ENCODE measurements at regions not wholly inside any gene's neighbourhood (a gene's known extent, or its start where the extent isn't known, plus 50 kb on each side); places are given as distances from the start of the nearest gene placed in this dataset.

DNA sequence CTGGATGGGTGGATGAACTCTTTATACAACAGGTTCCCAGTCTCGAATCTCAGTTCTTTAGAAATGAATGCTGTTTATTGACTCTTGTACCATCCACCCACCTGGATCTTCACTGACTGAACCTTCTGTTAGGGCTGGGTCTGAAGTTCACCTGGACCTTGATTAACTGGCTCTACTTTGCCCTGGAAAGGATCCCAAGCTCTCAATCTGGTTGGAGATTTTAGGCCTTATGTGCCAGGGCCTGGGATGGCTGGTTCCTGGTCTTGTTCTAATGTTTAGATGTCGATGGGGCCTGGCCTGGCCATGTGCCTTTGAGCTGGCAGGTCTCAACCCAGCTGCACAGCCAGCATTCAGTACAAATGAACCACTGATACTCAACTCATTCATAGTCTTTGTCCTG is 76.5 kb upstream of the MED13L start:
- DNase-seq (no peak), ATAC-seq (ENCODE audit: low read depth) (no peak)
- Mint-ChIP-seq H3K4me3 (no peak overlapping the region), H3K9me3 (ENCODE audit: insufficient read depth) (no peaks in the 10 kb centered on the region), H3K4me1 (peaks cover 10% of the 10 kb centered on the region), H3K27me3 (no peaks in the 10 kb centered on the region), H3K27ac (no peak overlapping the region)
- Histone ChIP-seq H3K36me3 (replicated peaks in 1 of 2; ENCODE audit: control extremely low read depth in 1 of 2, control insufficient read depth in 1 of 2, extremely low read depth in 1 of 2, insufficient read depth in 2 of 2, low read length in 1 of 2) (no peaks in the 10 kb centered on the region), H3K9ac (ENCODE audit: low read length) (no peak overlapping the region), H3K27me3 (replicated peaks in 1 of 4; ENCODE audit: control extremely low read depth in 1 of 4, control insufficient read depth in 3 of 4, insufficient read depth in 4 of 4, low read length in 3 of 4) (no peaks in the 10 kb centered on the region), H3K27ac (ENCODE audit: low read length in 2 of 2) (no peak overlapping the region), H3K4me2 (replicated peaks; ENCODE audit: low read depth, low read length, poor library complexity, severe bottlenecking) (no peak overlapping the region), H3K79me2 (ENCODE audit: control insufficient read depth, insufficient read depth, low read length) (no peaks in the 10 kb centered on the region), H3K9me3 (ENCODE audit: control extremely low read depth in 1 of 3, control insufficient read depth in 2 of 3, insufficient read depth in 1 of 3, low read length in 2 of 3) (peaks cover 0 to 1% (median 1%) of the 10 kb centered on the region in 3 donors), H3K4me1 (ENCODE audit: control insufficient read depth in 2 of 2, insufficient read depth in 2 of 2, low read length in 2 of 2) (peaks cover 5 to 6% of the 10 kb centered on the region in 2 donors), H2AFZ (ENCODE audit: insufficient read depth, low read depth, low read length, poor library complexity, severe bottlenecking) (no peak overlapping the region), H3K4me3 (ENCODE audit: control extremely low read depth in 1 of 5, extremely low read depth in 1 of 5, insufficient read depth in 1 of 5, low read depth in 2 of 5, low read length in 4 of 5) (no peak overlapping the region), H4K20me1 (ENCODE audit: control insufficient read depth, insufficient read depth, low read length, poor library complexity, severe bottlenecking) (no peaks in the 10 kb centered on the region)
- ChIA-PET POLR2A (no interaction called here), CTCF (no interaction called here)
- intact Hi-C loops (cut with micrococcal nuclease), result no loop called here
- TF ChIP-seq, protein P1, sequence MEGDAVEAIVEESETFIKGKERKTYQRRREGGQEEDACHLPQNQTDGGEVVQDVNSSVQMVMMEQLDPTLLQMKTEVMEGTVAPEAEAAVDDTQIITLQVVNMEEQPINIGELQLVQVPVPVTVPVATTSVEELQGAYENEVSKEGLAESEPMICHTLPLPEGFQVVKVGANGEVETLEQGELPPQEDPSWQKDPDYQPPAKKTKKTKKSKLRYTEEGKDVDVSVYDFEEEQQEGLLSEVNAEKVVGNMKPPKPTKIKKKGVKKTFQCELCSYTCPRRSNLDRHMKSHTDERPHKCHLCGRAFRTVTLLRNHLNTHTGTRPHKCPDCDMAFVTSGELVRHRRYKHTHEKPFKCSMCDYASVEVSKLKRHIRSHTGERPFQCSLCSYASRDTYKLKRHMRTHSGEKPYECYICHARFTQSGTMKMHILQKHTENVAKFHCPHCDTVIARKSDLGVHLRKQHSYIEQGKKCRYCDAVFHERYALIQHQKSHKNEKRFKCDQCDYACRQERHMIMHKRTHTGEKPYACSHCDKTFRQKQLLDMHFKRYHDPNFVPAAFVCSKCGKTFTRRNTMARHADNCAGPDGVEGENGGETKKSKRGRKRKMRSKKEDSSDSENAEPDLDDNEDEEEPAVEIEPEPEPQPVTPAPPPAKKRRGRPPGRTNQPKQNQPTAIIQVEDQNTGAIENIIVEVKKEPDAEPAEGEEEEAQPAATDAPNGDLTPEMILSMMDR (IDR thresholded peaks at IDR 0.05), result no peak
- TF ChIP-seq EZH2 (IDR thresholded peaks at IDR 0.05; ENCODE audit: borderline replicate concordance, insufficient read depth, low read depth, low read length, poor library complexity, severe bottlenecking), result no peak
- WGBS (ENCODE audit: insufficient coverage), result 83% methylated on average over 1 of the region's 2 CpGs

DNA sequence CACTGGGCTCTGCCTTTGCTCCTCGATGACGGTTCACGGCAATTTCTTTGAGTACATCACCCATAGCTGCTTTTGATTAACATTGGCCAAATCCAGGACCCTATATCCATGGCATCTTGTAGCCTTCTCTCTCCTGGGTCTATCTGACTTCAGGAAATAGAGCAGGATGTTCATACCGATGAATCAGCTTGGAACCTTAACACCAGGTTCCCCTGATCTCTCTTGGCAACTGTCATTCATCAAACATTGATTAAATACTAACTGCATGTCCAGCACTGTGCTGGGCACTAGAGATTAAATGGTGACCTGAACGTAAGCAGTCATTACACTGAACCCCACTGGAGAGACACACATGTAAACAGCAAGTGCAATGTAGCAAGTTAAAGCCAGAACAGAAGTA is 77.0 kb upstream of the MED13L start:
- POLR2A ChIA-PET, result no interaction called here
- TF ChIP-seq, protein P1 (IDR thresholded peaks at IDR 0.05), result no peak
- TF ChIP-seq EZH2 (IDR thresholded peaks at IDR 0.05; ENCODE audit: borderline replicate concordance, insufficient read depth, low read depth, low read length, poor library complexity, severe bottlenecking), result no peak
- no peak overlapping the region for H3K4me2 ChIP-seq (replicated peaks; ENCODE audit: low read depth, low read length, poor library complexity, severe bottlenecking)

More for the DNA sequence above, 77.0 kb upstream of the MED13L start:
- no peaks in the 10 kb centered on the region for H3K36me3 ChIP-seq (replicated peaks in 1 of 2; ENCODE audit: control extremely low read depth in 1 of 2, control insufficient read depth in 1 of 2, extremely low read depth in 1 of 2, insufficient read depth in 2 of 2, low read length in 1 of 2)
- ATAC-seq (ENCODE audit: low read depth), result no peak
- peaks cover 0 to 1% (median 1%) of the 10 kb centered on the region in 3 donors for H3K9me3 ChIP-seq (ENCODE audit: control extremely low read depth in 1 of 3, control insufficient read depth in 2 of 3, insufficient read depth in 1 of 3, low read length in 2 of 3)
- DNase-seq, result no peak
- Mint-ChIP-seq H3K9me3 (ENCODE audit: insufficient read depth) (no peaks in the 10 kb centered on the region), H3K27ac (no peak overlapping the region), H3K4me3 (no peak overlapping the region), H3K27me3 (no peaks in the 10 kb centered on the region), H3K4me1 (peaks cover 11% of the 10 kb centered on the region)
- H3K27me3 ChIP-seq (replicated peaks in 1 of 4; ENCODE audit: control extremely low read depth in 1 of 4, control insufficient read depth in 3 of 4, insufficient read depth in 4 of 4, low read length in 3 of 4), result no peaks in the 10 kb centered on the region
- intact Hi-C loops (cut with micrococcal nuclease), result no loop called here
- H3K4me1 ChIP-seq (ENCODE audit: control insufficient read depth in 2 of 2, insufficient read depth in 2 of 2, low read length in 2 of 2), result peaks cover 10% of the 10 kb centered on the region in 2 donors
- H3K27ac ChIP-seq (ENCODE audit: low read length in 2 of 2), result no peak overlapping the region
- 93% methylated on average over 5 of the region's 5 CpGs for WGBS (ENCODE audit: insufficient coverage)
- H3K9ac ChIP-seq (ENCODE audit: low read length), result no peak overlapping the region
- no peak overlapping the region for H2AFZ ChIP-seq (ENCODE audit: insufficient read depth, low read depth, low read length, poor library complexity, severe bottlenecking)
- H3K79me2 ChIP-seq (ENCODE audit: control insufficient read depth, insufficient read depth, low read length), result no peaks in the 10 kb centered on the region
- H3K4me3 ChIP-seq (ENCODE audit: control extremely low read depth in 1 of 5, extremely low read depth in 1 of 5, insufficient read depth in 1 of 5, low read depth in 2 of 5, low read length in 4 of 5), result no peak overlapping the region
- no peaks in the 10 kb centered on the region for H4K20me1 ChIP-seq (ENCODE audit: control insufficient read depth, insufficient read depth, low read length, poor library complexity, severe bottlenecking)
- CTCF ChIA-PET, result no interaction called here

All from B cell (primary cell).